ENCODE measurements at regions not wholly inside any gene's neighbourhood (a gene's known extent, or its start where the extent isn't known, plus 50 kb on each side); places are given as distances from the start of the nearest gene placed in this dataset.

GRCh38 chr18:24835751-24836150, 375.3 kb downstream of the HRH4 start:
- no peak for TF ChIP-seq CTCF (IDR thresholded peaks at IDR 0.05; ENCODE audit: control extremely low read depth, extremely low read depth)
- Histone ChIP-seq H3K4me1 (ENCODE audit: control insufficient read depth in 5 of 5, insufficient read depth in 5 of 5, low read length in 5 of 5) (peaks cover 0 to 15% (median 0%) of the 10 kb centered on the region in 5 donors), H3K27ac (ENCODE audit: low read depth in 1 of 2, low read length in 1 of 2) (no peak overlapping the region), H3K27me3 (ENCODE audit: control insufficient read depth in 3 of 3, insufficient read depth in 3 of 3, low read length in 2 of 3) (peaks cover 0 to 3% (median 0%) of the 10 kb centered on the region in 3 donors), H3K36me3 (ENCODE audit: control insufficient read depth in 4 of 4, insufficient read depth in 4 of 4, low read length in 4 of 4) (no peaks in the 10 kb centered on the region), H3K9ac (ENCODE audit: insufficient read depth in 1 of 2, low read length in 2 of 2) (no peak overlapping the region), H3K4me3 (no peak overlapping the region), H3K9me3 (ENCODE audit: control insufficient read depth in 4 of 4, insufficient read depth in 3 of 4, low read length in 3 of 4) (peaks cover 0 to 2% (median 0%) of the 10 kb centered on the region in 4 donors)
- no peak for DNase-seq
- no peak for ATAC-seq (ENCODE audit: insufficient read depth, low FRiP score)
- WGBS, 2 donors = 86 to 88% methylated on average over 1 of the region's 1 CpG

GRCh38 chr18:24837066-24837465, 376.6 kb downstream of the HRH4 start:
- Histone ChIP-seq H3K36me3 (ENCODE audit: control insufficient read depth in 4 of 4, insufficient read depth in 4 of 4, low read length in 4 of 4) (no peaks in the 10 kb centered on the region), H3K4me3 (no peak overlapping the region), H3K27ac (ENCODE audit: low read depth in 1 of 2, low read length in 1 of 2) (no peak overlapping the region), H3K27me3 (ENCODE audit: control insufficient read depth in 3 of 3, insufficient read depth in 3 of 3, low read length in 2 of 3) (peaks cover 0 to 3% (median 0%) of the 10 kb centered on the region in 3 donors), H3K9me3 (ENCODE audit: control insufficient read depth in 4 of 4, insufficient read depth in 3 of 4, low read length in 3 of 4) (peaks cover 0 to 2% (median 0%) of the 10 kb centered on the region in 4 donors), H3K9ac (ENCODE audit: insufficient read depth in 1 of 2, low read length in 2 of 2) (no peak overlapping the region), H3K4me1 (ENCODE audit: control insufficient read depth in 5 of 5, insufficient read depth in 5 of 5, low read length in 5 of 5) (peaks cover 0 to 10% (median 0%) of the 10 kb centered on the region in 5 donors)
- peak; percentile 55 to 77 (median 74) for DNase-seq
- no peak for ATAC-seq (ENCODE audit: insufficient read depth, low FRiP score)
- no peak for TF ChIP-seq CTCF (IDR thresholded peaks at IDR 0.05; ENCODE audit: control extremely low read depth, extremely low read depth)
- WGBS, 2 donors = 31 to 51% methylated on average over 3 of the region's 3 CpGs

- WGBS, 2 donors = 85 to 91% methylated on average over 3 of the region's 3 CpGs
- no peak for ATAC-seq (ENCODE audit: insufficient read depth, low FRiP score)
These were observed 379.6 kb downstream of the HRH4 start for GRCh38 chr18:24840051-24840450.

More at GRCh38 chr18:24840051-24840450, 379.6 kb downstream of the HRH4 start:
- no peak for DNase-seq
- Histone ChIP-seq H3K27me3 (ENCODE audit: control insufficient read depth in 3 of 3, insufficient read depth in 3 of 3, low read length in 2 of 3) (no peaks in the 10 kb centered on the region), H3K4me3 (no peak overlapping the region), H3K4me1 (ENCODE audit: control insufficient read depth in 5 of 5, insufficient read depth in 5 of 5, low read length in 5 of 5) (peaks cover 0 to 5% (median 0%) of the 10 kb centered on the region in 5 donors), H3K27ac (ENCODE audit: low read depth in 1 of 2, low read length in 1 of 2) (no peak overlapping the region), H3K36me3 (ENCODE audit: control insufficient read depth in 4 of 4, insufficient read depth in 4 of 4, low read length in 4 of 4) (no peaks in the 10 kb centered on the region), H3K9me3 (ENCODE audit: control insufficient read depth in 4 of 4, insufficient read depth in 3 of 4, low read length in 3 of 4) (peaks cover 0 to 2% (median 0%) of the 10 kb centered on the region in 4 donors), H3K9ac (ENCODE audit: insufficient read depth in 1 of 2, low read length in 2 of 2) (no peak overlapping the region)
- no peak for TF ChIP-seq CTCF (IDR thresholded peaks at IDR 0.05; ENCODE audit: control extremely low read depth, extremely low read depth)
